Right lobe of liver (tissue), 6 donors: ENCODE measurements at regions not wholly inside any gene's neighbourhood (a gene's known extent, or its start where the extent isn't known, plus 50 kb on each side); places are given as distances from the start of the nearest gene placed in this dataset.
A peak's percentile ranks its signal among the peaks of the same experiment; 100 is the strongest.

Experiments
- ATAC-seq, 4 donors: fragments of 200-7000 bp; cut with Tn5 transposase; one replicate each; pipeline ENCODE4 v1.9.1; 2020; ENCODE audit warnings: mild to moderate bottlenecking in 4 of 4, moderate library complexity in 4 of 4
- DNase-seq, 3 donors: peaks; one replicate each; pipeline ENCODE4 v3.0.0-alpha.2; 2020
- H3K27ac ChIP-seq, 3 donors: fragments of 200-600 bp; one replicate each; pipeline ENCODE4 v1.8.0; 2022
- H3K27me3 ChIP-seq, 2 donors: fragments of 200-600 bp; one replicate each; pipeline ENCODE4 v1.8.0; 2022
- H3K36me3 ChIP-seq, 4 donors: fragments of 200-600 bp; sonication (generic) in 1 of 4; one replicate each; pipeline versions ENCODE4 v1.5.1 to v1.8.0; 2017 to 2022; ENCODE audit warnings: control low read depth in 1 of 4
- H3K4me1 ChIP-seq, 4 donors: fragments of 200-600 bp; sonication (generic) in 1 of 4; one replicate each; pipeline versions ENCODE4 v1.5.1 to v1.8.0; 2017 to 2022; ENCODE audit warnings: control low read depth in 1 of 4
- H3K4me3 ChIP-seq, 3 donors: fragments of 200-600 bp; one replicate each; pipeline ENCODE4 v1.8.0; 2022
- H3K9me3 ChIP-seq, 4 donors: fragments of 200-600 bp; sonication (generic) in 1 of 4; one replicate each; pipeline versions ENCODE4 v1.5.1 to v1.8.0; 2017 to 2022; ENCODE audit warnings: control low read depth in 1 of 4
- CTCF ChIP-seq, 4 donors: fragments of 200-600 bp in 3 of 4; fragments of 450-650 bp in 1 of 4; IDR thresholded peaks; one replicate each; pipeline versions ENCODE4 v1.5.1 to v1.8.0; 2016 to 2022; ENCODE audit warnings: antibody characterized with exemption in 4 of 4, mild to moderate bottlenecking in 2 of 4
- POLR2A ChIP-seq: fragments of 450-650 bp; IDR thresholded peaks from one replicate; pipeline ENCODE4 v1.6.1; 2017; ENCODE audit warnings: antibody characterized with exemption, mild to moderate bottlenecking
- WGBS: methylation state at CpG from one replicate; pipeline ENCODE4 v1.1.6; 2018; ENCODE audit warnings: low coverage, low lambda C conversion rate; ENCODE audit not compliant: insufficient coverage; ENCODE audit errors: missing lambda C conversion rate; 5-methylcytosine and 5-hydroxymethylcytosine counted together
- intact Hi-C, 2 donors: fragments of 100-400 bp; cut with DNase I; formaldehyde crosslinking; loops; one replicate each; pipeline versions ENCODE4 v1.11.2 to v1.14.1; 2022
- donor health status: DM: no; HTN: yes; CAD: no.
- donor health status: DM: no; HTN: no; CAD: no.
- donor health status: DM: no; HTN: no; CAD: no.
- donor health status: DM: no; HTN: yes; CAD: no.
- donor health status: DM: no; HTN: yes; CAD: no.

GRCh38 chr5:84961193-84961592 is 576.5 kb upstream of the EDIL3 start:
- WGBS = 100% methylated on average over 1 of the region's 9 CpGs
- intact Hi-C loops = no loop called here
- DNase-seq = no peak
- ATAC-seq = peak in 1 of 4 donors; percentile 24
- TF ChIP-seq POLR2A (no peak), CTCF (IDR thresholded peaks at IDR 0.05) (no peak)
- Histone ChIP-seq H3K36me3 (no peaks in the 10 kb centered on the region), H3K27ac (no peak overlapping the region), H3K4me1 (no peaks in the 10 kb centered on the region), H3K27me3 (no peaks in the 10 kb centered on the region), H3K4me3 (no peak overlapping the region), H3K9me3 (no peaks in the 10 kb centered on the region)

- DNase-seq = no peak
- no peaks in the 10 kb centered on the region for H3K36me3 ChIP-seq
- ATAC-seq = no peak
- WGBS = no CpG with 5 or more reads among the region's 3 CpGs
- no peaks in the 10 kb centered on the region for H3K27me3 ChIP-seq
- TF ChIP-seq POLR2A (no peak), CTCF (IDR thresholded peaks at IDR 0.05) (no peak)
- no peaks in the 10 kb centered on the region for H3K4me1 ChIP-seq
- H3K27ac ChIP-seq = no peak overlapping the region
- no peak overlapping the region for H3K4me3 ChIP-seq
- no peaks in the 10 kb centered on the region for H3K9me3 ChIP-seq
- intact Hi-C loops = no loop called here
Observed at GRCh38 chr5:84961903-84962302, 577.2 kb upstream of the EDIL3 start.

GRCh38 chr5:84983093-84983492 is 598.4 kb upstream of the EDIL3 start:
- no peaks in the 10 kb centered on the region for H3K4me1 ChIP-seq
- no peaks in the 10 kb centered on the region for H3K36me3 ChIP-seq
- no peak for TF ChIP-seq CTCF (IDR thresholded peaks at IDR 0.05)
- no peak overlapping the region for H3K27ac ChIP-seq
- DNase-seq (no peak), ATAC-seq (no peak)
- 50% methylated on average over 2 of the region's 2 CpGs for WGBS
- H3K9me3 ChIP-seq = no peaks in the 10 kb centered on the region
- no peak overlapping the region for H3K4me3 ChIP-seq
- H3K27me3 ChIP-seq = no peaks in the 10 kb centered on the region
- intact Hi-C loops = no loop called here

- no peaks in the 10 kb centered on the region for H3K36me3 ChIP-seq
- DNase-seq (no peak), ATAC-seq (no peak)
- H3K4me1 ChIP-seq = no peaks in the 10 kb centered on the region
- intact Hi-C loops = no loop called here
- TF ChIP-seq CTCF (IDR thresholded peaks at IDR 0.05) (no peak), POLR2A (no peak)
- H3K9me3 ChIP-seq = no peaks in the 10 kb centered on the region
- no peak overlapping the region for H3K4me3 ChIP-seq
- no peaks in the 10 kb centered on the region for H3K27me3 ChIP-seq
- H3K27ac ChIP-seq = no peak overlapping the region
- 10% methylated on average over 3 of the region's 3 CpGs for WGBS
Observed at GRCh38 chr5:84985148-84985547, 600.5 kb upstream of the EDIL3 start.

- Histone ChIP-seq H3K9me3 (no peaks in the 10 kb centered on the region), H3K4me1 (no peaks in the 10 kb centered on the region), H3K27ac (no peak overlapping the region), H3K4me3 (no peak overlapping the region), H3K27me3 (no peaks in the 10 kb centered on the region), H3K36me3 (no peaks in the 10 kb centered on the region)
- no peak for TF ChIP-seq CTCF (IDR thresholded peaks at IDR 0.05)
- no peak for TF ChIP-seq POLR2A
- intact Hi-C loops = no loop called here
- WGBS = 55% methylated on average over 4 of the region's 7 CpGs
- ATAC-seq (no peak), DNase-seq (no peak)
Observed at GRCh38 chr5:84986688-84987087, 602.0 kb upstream of the EDIL3 start.
